ENCODE measurements at regions not wholly inside any gene's neighbourhood (a gene's known extent, or its start where the extent isn't known, plus 50 kb on each side); places are given as distances from the start of the nearest gene placed in this dataset.

GRCh38 chr14:71675126-71675899 lies 256.9 kb upstream of the RGS6 start:
- no peak for DNase-seq (ENCODE audit: low read depth)

- DNase-seq (ENCODE audit: low read depth): peak; percentile 37
Observed at GRCh38 chr14:71675900-71676287, 256.3 kb upstream of the RGS6 start.

DNA sequence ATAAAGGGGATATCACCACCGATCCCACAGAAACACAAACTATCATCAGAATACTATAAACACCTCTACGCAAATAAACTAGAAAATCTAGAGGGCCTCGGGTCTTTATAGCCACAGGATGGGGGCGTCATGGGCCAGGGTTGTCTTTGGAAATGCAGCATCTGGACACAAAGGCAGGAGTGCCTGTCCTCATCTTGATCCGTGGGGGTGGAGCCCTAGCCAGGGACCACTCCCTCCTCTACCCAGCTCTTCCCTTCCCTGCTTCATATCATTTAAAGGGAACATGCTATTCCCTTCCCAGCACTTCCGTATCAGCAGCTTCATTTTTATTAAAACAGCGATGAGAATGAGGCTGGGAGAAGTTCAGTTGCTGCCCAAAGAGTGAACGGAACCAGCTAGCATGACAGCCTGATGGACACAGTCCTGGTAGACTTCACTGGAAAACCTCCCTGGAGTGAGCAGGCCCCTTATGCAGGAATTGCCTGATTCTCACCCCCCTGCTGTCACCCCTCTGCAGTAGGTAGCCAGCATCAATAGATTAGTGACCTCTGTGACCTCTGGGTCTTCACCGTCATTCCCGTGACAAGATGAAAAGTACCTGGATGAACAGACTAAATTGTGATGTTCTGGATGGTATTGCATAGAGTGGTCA lies 251.4 kb upstream of the RGS6 start:
- no peak for DNase-seq (ENCODE audit: low read depth)

- DNase-seq (ENCODE audit: low read depth): peak; percentile 85
Observed at GRCh38 chr14:71682337-71682736, 249.9 kb upstream of the RGS6 start.

DNA sequence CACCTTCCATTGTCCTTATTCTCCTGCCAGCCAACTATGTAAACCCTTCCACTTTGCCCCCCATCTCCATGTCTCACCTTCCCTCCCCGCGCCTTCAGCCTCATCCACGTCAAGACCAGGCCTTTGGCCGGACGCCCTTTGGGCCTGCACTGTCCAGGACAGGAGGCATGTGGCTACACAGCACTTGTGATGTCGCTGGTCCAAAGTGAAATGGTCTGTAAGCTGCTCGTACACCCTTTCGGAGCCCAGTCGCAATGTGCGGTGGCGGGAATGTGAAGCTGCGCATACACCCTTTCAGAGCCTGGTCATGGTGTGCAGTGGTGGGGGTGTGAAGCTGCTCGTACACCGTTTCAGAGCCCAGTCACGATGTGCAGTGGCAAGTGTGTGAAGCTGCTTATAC lies 247.9 kb upstream of the RGS6 start:
- no peak for DNase-seq (ENCODE audit: low read depth)

DNA sequence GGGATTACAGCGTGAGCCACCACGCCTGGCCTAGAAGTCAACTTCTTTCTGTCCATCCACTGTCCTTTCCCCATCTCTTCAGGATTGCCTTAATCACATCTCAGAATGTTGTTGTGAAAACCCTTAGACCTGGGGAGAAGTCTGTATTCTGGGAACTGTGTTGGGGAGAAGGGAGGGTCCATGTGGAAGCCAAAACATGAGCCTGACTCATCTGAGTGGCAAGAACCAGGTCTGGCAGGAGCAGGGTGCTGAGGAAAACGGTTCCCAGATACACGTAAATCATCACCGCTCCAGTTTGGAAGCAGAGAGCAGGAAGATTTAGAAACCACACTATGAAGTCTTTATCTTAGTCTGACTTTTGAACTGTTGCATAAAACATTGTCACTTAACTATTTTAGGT lies 245.6 kb upstream of the RGS6 start:
- peak; percentile 99 for DNase-seq (ENCODE audit: low read depth)

GRCh38 chr14:71687166-71687831 lies 244.9 kb upstream of the RGS6 start:
- DNase-seq (ENCODE audit: low read depth): no peak

DNA sequence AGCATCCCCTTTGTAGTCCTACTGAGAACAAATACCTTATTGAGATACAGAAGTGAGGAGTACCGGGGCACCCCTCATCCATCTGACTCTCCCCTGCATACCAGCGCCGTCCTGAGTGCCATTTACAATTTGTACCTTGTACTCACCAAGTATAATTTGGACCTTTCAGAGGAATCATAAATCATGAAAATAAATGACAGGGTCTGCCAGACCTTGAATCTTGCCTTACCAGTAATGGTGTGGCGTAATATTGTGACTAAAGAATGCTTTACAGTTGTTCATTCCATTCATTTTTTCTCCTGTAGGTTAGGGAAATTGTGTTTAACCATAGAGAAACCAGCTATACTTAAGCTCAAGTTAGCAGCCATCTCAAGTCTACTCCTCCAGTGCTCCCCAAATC lies 243.7 kb upstream of the RGS6 start:
- peak; percentile 81 for DNase-seq (ENCODE audit: low read depth)

DNA sequence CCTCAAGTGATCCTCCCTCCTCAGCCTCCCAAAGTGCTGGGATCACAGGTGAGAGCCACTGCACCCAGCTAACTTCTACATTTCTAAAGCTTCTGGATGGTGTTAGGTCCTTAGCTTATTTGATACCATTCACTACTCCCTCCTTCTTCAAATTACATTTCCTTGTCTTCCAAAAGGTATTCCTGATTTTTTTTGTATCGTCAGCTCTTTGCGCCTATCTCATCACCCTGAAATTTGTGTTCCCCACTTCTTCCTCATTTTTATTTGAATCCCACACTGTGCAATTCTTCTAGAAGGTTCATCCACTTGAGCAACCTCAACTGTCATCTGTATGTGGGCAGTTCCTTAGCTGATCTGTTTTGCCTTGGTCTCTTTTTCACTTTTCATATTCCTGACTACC lies 241.8 kb upstream of the RGS6 start:
- DNase-seq (ENCODE audit: low read depth): no peak

DNA sequence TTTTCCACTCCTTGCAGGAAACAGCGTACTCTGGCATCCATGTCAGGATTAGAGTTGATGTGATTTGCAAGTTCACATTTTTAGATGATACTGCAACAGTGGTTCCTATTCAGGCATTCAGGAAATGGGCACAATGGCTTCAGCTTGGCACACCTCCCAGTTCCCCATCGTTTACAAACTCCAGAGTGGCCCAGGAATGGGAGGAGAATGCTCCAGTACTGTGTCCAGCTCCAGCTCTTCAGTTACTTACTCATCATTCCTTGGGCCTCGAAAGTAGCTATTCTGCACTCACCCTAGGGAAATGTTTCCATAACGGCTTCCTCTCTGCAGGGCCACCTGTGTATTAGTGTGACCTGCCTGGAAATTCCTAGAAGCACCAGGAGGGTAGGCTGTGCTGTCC lies 239.7 kb upstream of the RGS6 start:
- peak; percentile 77 for DNase-seq (ENCODE audit: low read depth)

GRCh38 chr14:71693381-71693780 lies 238.8 kb upstream of the RGS6 start:
- DNase-seq (ENCODE audit: low read depth): peak; percentile 92

DNA sequence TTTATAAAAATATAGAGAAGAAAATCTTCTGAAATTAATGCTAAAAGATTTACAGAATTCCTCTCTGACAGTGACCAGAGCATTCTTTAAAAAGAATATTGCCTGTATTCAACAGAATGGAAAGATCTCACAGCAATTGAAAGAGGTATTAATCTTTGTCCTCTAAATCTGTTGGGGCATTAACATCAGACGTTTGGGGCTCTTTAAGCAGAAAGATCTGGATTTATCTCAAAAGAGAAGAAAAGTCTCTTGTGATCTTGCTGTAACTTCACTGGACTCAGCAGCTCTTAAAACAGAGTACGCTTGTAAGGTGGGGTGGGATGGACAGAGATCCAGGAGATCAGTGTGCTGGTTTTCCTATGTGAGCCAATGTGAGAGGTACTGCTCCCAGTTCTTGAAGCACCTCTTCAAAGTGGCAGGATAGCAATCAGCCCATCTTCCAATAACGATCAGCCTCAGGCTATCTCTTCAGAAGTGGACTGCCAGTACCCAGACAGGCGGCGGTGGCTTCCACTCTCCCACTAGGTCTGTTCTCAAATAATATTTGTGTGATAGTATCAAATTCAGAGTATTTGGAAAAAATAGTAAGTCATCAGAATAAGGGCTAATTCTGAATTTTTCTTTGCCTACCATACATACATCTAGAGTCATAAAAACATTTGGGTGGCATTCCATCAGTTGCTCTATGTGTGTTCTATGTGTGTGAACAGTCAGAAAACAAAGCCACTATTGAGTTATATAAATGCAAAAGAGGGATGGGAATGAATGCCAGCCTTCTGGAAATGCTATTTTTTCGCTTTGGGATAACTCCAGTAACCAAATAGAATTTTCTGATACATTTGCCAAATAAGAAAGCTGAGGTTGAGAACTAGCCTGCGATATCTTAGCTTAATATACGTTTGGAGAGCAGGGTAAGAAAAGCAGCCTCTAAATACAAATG lies 237.4 kb upstream of the RGS6 start:
- DNase-seq (ENCODE audit: low read depth): no peak

DNA sequence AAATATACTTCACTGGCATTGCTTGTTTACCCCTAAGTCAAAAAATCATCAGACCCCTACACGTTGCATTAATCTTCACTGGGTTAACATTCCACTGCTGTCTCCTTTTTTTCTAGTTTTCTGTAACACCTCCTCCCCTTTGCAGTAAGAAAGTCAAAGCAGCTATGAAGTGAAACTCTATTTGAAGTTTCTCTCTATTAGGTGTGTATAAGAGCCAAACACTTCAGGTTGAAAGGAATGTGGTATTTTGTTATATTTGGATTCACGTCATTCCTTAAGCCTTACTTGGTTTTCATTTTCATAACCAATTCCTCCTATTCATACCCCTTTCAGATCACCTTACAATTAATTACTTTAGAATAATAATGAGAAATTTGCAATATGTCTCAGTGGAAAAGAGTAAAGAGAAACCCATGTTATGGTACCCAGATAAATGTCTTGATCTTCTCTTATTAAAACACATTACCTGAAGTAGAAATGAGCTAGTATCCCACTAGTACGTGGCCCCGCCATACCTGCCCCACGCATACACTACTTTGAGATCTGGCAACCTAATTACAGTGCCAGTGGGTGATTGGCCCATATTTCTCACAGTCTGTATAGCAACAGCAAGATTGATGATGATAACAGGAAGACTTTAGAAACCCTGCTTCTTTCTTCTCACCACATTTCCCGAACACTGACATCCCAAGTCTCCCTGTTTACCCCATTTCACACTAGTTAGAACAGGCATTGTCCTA lies 236.4 kb upstream of the RGS6 start:
- no peak for DNase-seq (ENCODE audit: low read depth)

DNA sequence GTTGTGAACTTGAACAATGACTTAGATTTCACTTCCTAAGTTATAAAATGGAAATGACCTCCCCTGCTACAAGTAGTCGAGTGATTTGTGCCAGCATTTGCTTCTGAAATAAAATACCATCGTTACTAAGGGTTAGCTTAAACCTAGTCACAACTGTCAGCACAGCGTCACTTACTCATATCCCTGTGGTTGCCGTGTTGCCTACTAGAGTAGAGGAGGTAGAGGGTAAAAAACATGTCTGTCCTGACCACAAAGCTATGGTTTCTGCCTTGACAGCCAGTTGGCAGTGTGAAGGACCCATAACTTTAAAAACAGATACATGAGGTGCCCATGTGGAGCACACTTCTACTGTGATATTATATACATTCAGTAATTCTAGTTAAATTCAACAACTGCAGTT lies 234.2 kb upstream of the RGS6 start:
- peak; percentile 34 for DNase-seq (ENCODE audit: low read depth)

- DNase-seq (ENCODE audit: low read depth): no peak
Observed at GRCh38 chr14:71698673-71699072, 233.6 kb upstream of the RGS6 start.

GRCh38 chr14:71701990-71702389 lies 230.2 kb upstream of the RGS6 start:
- peak; percentile 64 for DNase-seq (ENCODE audit: low read depth)

GRCh38 chr14:71702786-71703185 lies 229.4 kb upstream of the RGS6 start:
- DNase-seq (ENCODE audit: low read depth): no peak

- no peak for DNase-seq (ENCODE audit: low read depth)
Observed at GRCh38 chr14:71703477-71703876, 228.8 kb upstream of the RGS6 start.

DNA sequence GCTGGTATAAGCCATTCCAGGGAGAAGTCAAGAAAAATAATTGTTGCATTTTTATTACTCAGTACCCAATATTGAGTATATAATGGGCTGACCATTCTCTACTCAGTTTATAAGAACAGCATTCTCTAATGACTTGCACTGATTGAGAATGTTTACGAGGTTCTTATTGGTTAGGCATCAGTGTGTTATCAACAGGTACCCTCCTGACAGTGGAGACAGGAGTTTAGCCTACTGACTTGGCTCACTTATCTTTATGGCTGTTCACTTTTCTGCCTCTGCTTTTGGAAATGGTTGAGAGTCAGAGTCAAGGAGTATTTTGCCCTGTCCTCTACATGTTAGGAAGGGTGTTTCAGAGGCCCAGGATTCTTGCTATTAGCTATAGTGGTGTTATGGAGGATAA lies 228.0 kb upstream of the RGS6 start:
- no peak for DNase-seq (ENCODE audit: low read depth)

DNA sequence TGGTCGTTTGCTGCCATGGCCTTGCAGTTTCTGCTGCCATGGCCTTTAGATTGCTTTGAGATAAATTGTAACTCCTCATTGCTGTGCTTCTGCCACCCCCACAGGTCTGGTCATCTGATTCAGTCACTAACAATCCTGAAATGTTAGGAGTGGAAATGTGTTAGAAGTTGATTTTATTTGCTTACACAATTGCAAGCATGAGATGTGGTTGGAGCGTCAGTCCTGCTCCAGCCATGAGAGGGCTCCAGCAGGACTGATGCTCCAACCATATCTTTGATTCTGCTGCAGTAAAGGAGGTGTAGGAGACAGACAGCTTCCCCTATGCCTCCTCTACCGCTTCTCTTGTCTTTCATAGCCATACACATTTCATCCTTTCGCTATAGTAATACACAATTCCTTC lies 226.8 kb upstream of the RGS6 start:
- DNase-seq (ENCODE audit: low read depth): peak; percentile 53

GRCh38 chr14:71709076-71709475 lies 223.2 kb upstream of the RGS6 start:
- no peak for DNase-seq (ENCODE audit: low read depth)

GRCh38 chr14:71709987-71710386 lies 222.2 kb upstream of the RGS6 start:
- DNase-seq (ENCODE audit: low read depth): no peak
